GM19395 (cell line): ENCODE measurements at regions not wholly inside any gene's neighbourhood (a gene's known extent, or its start where the extent isn't known, plus 50 kb on each side); places are given as distances from the start of the nearest gene placed in this dataset.
"Not testable (repeated sequence)": the region's sequence is repeated elsewhere in the genome, so short reads cannot be mapped to it uniquely, and the experiment has no call there.

Experiments used
- ATAC-seq: cut with Tn5 transposase; IDR thresholded peaks from one replicate; pipeline ENCODE4 v1.9.1; 2021; ENCODE audit warnings: mild to moderate bottlenecking, moderate library complexity; ENCODE audit not compliant: unreplicated experiment

- ATAC-seq = not testable (repeated sequence)
Measured at GRCh38 chr20:53654521-53654920, 60.9 kb upstream of the ZNF217 start.

DNA sequence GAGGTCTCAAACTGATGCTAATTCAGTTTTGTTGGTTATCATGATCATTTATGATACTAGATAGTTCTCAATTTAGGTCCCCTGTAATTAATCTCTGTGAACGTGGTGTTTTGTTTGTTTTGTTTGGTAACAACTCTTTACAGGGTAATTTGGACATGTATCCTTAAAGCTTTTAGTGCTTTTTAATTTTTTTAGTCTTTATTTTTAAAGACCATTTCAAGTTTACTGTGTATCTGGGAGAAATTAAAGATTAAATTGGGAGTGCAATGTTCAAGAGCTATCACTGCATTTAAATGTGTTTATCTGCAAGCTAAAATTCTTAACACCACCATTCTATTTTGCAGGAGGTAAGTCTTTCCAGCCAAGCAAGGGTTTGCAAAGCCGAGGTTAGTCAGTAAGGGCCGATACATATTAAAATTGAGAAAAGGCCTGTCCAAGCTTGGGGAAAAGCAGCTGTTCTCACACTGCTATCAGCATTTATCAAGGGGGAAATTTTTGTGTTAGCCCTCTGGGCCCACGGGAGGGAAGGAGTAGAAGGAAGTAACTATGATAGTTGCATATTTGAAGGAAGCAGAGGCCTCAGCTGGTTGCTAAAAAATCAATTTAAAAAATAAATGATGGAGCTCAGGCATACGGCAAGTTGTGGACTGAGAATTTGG, 59.3 kb upstream of the ZNF217 start:
- ATAC-seq = no peak

GRCh38 chr20:53652090-53652858, 58.6 kb upstream of the ZNF217 start:
- peak; percentile 74 for ATAC-seq

- not testable (repeated sequence) for ATAC-seq
Measured at GRCh38 chr20:53649493-53649892, 55.9 kb upstream of the ZNF217 start.

DNA sequence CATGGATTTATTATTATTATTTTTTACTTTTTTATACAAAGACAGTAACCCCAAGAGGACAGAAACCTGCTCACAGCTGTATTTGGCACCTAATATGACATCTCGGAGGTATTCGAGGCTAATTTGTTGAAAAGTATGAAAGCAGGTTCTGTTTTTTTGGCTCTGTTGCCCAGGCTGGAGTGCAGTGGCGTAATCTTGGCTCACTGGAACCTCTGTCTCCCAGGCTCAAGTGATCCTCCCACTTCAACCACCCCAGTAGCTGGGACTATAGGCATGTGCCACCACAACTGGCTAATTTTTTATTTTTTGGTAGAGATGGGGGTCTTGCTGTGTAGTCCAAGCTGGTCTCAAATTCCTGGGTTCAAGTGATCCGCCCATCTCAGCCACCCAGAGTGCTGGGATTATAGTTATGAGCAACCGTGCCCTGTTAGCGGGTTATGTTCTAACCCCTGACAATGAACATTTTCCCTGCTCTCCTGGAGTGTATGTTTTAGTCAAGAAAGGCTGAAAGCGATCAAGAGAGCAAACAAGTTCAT, 53.7 kb upstream of the ZNF217 start:
- no peak for ATAC-seq

DNA sequence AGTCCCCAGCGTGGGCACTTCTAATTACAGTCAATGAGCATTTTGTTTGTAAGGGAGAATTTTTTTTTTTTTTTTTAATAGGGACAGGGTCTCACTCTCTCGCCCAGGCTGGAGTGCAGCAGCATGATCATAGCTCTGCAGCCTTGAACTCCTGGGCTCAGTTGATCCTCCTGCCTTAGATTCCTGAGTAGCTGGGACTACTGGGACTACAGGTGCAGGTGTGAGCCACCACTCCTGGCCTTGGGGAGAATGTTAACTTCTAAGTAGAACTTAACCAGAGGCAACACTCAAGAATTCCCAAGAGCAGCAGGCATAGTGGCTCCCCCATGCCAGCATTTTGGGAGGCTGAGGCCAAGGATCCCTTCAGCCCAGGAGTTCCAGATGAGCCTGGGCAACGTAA, 52.9 kb upstream of the ZNF217 start:
- no peak for ATAC-seq

DNA sequence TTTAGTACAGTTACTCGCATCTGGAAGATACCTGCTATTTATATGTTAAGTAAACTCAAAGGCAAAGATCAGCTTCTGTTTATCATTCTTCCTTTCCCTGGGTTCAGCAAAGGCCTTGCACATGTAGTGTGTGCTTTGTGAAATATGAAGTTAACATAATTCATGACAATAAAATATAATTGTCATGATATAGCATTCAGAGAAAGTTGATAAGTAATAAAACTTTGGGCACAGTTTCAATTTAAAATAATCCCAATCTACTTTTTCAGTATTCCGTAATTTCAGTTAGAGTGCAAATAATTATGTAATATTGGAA, 51.9 kb upstream of the ZNF217 start:
- ATAC-seq = no peak

- ATAC-seq = not testable (repeated sequence)
Measured at GRCh38 chr20:53644108-53644507, 50.5 kb upstream of the ZNF217 start.
